Neural progenitor cell (in vitro differentiated cells): ENCODE measurements at regions not wholly inside any gene's neighbourhood (a gene's known extent, or its start where the extent isn't known, plus 50 kb on each side); places are given as distances from the start of the nearest gene placed in this dataset.

Experiments
- DNase-seq: peaks from one replicate; pipeline ENCODE4 v3.0.0-alpha.2; 2016; ENCODE audit warnings: low spot score
- H2AFZ ChIP-seq: fragments of 200-600 bp; sonication (generic); replicated peaks from 2 replicates; pipeline ENCODE4 v1.6.1; 2016; ENCODE audit warnings: antibody characterized with exemption
- H3F3A ChIP-seq: fragments of 200-600 bp; sonication (generic); 2 replicates; pipeline ENCODE4 v1.6.1; 2016; ENCODE audit warnings: antibody characterized with exemption, low read depth
- H3K27ac ChIP-seq: fragments of 200-600 bp; sonication (generic); 2 replicates; pipeline ENCODE4 v1.5.1; 2016; ENCODE audit warnings: mild to moderate bottlenecking
- H3K27me3 ChIP-seq: fragments of 200-600 bp; sonication (generic); 2 replicates; pipeline ENCODE4 v1.6.1; 2016; ENCODE audit warnings: mild to moderate bottlenecking, moderate library complexity
- H3K36me3 ChIP-seq: fragments of 200-600 bp; sonication (generic); 2 replicates; pipeline ENCODE4 v1.5.1; 2016
- H3K4me1 ChIP-seq: fragments of 200-600 bp; sonication (generic); 2 replicates; pipeline ENCODE4 v1.6.1; 2016; ENCODE audit warnings: mixed run types
- H3K4me2 ChIP-seq: fragments of 200-600 bp; sonication (generic); 2 replicates; pipeline ENCODE4 v1.6.1; 2016
- H3K4me3 ChIP-seq: fragments of 200-600 bp; sonication (generic); 2 replicates; pipeline ENCODE4 v1.5.1; 2016
- H3K79me2 ChIP-seq: fragments of 200-600 bp; sonication (generic); 2 replicates; pipeline ENCODE4 v1.6.1; 2016; ENCODE audit warnings: low read depth
- H3K9ac ChIP-seq: fragments of 200-600 bp; sonication (generic); 2 replicates; pipeline ENCODE4 v1.6.1; 2016
- H3K9me3 ChIP-seq: fragments of 200-600 bp; sonication (generic); 2 replicates; pipeline ENCODE4 v1.5.1; 2016; ENCODE audit warnings: low read depth
- H4K20me1 ChIP-seq: fragments of 200-600 bp; sonication (generic); 2 replicates; pipeline ENCODE4 v1.6.1; 2016; ENCODE audit warnings: low read depth
- H3K27ac Mint-ChIP-seq: 3 replicates; pipeline ENCODE4 v1.8.0; 2021; ENCODE audit warnings: mixed read lengths
- H3K27me3 Mint-ChIP-seq: 2 replicates; pipeline ENCODE4 v1.8.0; 2022; ENCODE audit warnings: low read depth, mild to moderate bottlenecking, inconsistent platforms, moderate library complexity, mixed read lengths; ENCODE audit not compliant: insufficient read depth
- H3K36me3 Mint-ChIP-seq: 3 replicates; pipeline ENCODE4 v1.8.0; 2021; ENCODE audit warnings: mixed read lengths
- H3K4me1 Mint-ChIP-seq: 3 replicates; pipeline ENCODE4 v1.8.0; 2021; ENCODE audit warnings: mixed read lengths
- H3K4me3 Mint-ChIP-seq: 3 replicates; pipeline ENCODE4 v1.8.0; 2021; ENCODE audit warnings: mild to moderate bottlenecking, moderate library complexity, mixed read lengths
- H3K9me3 Mint-ChIP-seq: 3 replicates; pipeline ENCODE4 v1.8.0; 2020; ENCODE audit warnings: mixed read lengths
- CTCF ChIP-seq: fragments of 200-600 bp; sonication (generic); IDR thresholded peaks from 2 replicates; pipeline ENCODE4 v1.5.1; 2017; ENCODE audit warnings: antibody characterized with exemption, mild to moderate bottlenecking
- EZH2 ChIP-seq: fragments of 200-600 bp; sonication (generic); IDR thresholded peaks from 2 replicates; pipeline ENCODE4 v1.6.1; 2017; ENCODE audit warnings: antibody characterized with exemption, mild to moderate bottlenecking, moderate library complexity
- EZH2phosphoT487 ChIP-seq: fragments of 200-600 bp; sonication (generic); IDR thresholded peaks from 2 replicates; pipeline ENCODE4 v1.6.1; 2017; ENCODE audit warnings: antibody characterized with exemption

GRCh38 chr2:190139371-190139770 lies 76.8 kb upstream of the MSTN start:
- no peaks in the 10 kb centered on the region for H3F3A ChIP-seq
- H4K20me1 ChIP-seq = no peaks in the 10 kb centered on the region
- Mint-ChIP-seq H3K36me3 (peaks cover 5% of the 10 kb centered on the region), H3K9me3 (peaks cover 23% of the 10 kb centered on the region), H3K27me3 (no peaks in the 10 kb centered on the region), H3K4me3 (no peak overlapping the region), H3K4me1 (no peaks in the 10 kb centered on the region), H3K27ac (no peak overlapping the region)
- no peak overlapping the region for H3K9ac ChIP-seq
- H3K36me3 ChIP-seq = no peaks in the 10 kb centered on the region
- no peaks in the 10 kb centered on the region for H3K27me3 ChIP-seq
- no peaks in the 10 kb centered on the region for H3K4me1 ChIP-seq
- no peak for DNase-seq
- no peaks in the 10 kb centered on the region for H3K9me3 ChIP-seq
- TF ChIP-seq CTCF = no peak
- no peak for TF ChIP-seq EZH2phosphoT487
- TF ChIP-seq EZH2 = no peak
- H3K4me3 ChIP-seq = no peak overlapping the region
- no peak overlapping the region for H3K4me2 ChIP-seq
- no peak overlapping the region for H2AFZ ChIP-seq
- no peaks in the 10 kb centered on the region for H3K79me2 ChIP-seq
- no peak overlapping the region for H3K27ac ChIP-seq

GRCh38 chr2:190138032-190138431 lies 75.5 kb upstream of the MSTN start:
- Histone ChIP-seq H4K20me1 (no peaks in the 10 kb centered on the region), H3K9me3 (no peaks in the 10 kb centered on the region), H3K4me1 (no peaks in the 10 kb centered on the region), H3K9ac (no peak overlapping the region), H2AFZ (no peak overlapping the region), H3K79me2 (no peaks in the 10 kb centered on the region), H3K27me3 (no peaks in the 10 kb centered on the region), H3K4me3 (no peak overlapping the region), H3F3A (no peaks in the 10 kb centered on the region), H3K27ac (no peak overlapping the region), H3K36me3 (no peaks in the 10 kb centered on the region), H3K4me2 (no peak overlapping the region)
- no peak for TF ChIP-seq CTCF
- TF ChIP-seq EZH2phosphoT487 = no peak
- no peak for TF ChIP-seq EZH2
- Mint-ChIP-seq H3K4me3 (no peak overlapping the region), H3K9me3 (peaks cover 25% of the 10 kb centered on the region), H3K4me1 (no peaks in the 10 kb centered on the region), H3K27me3 (no peaks in the 10 kb centered on the region), H3K36me3 (peaks cover 5% of the 10 kb centered on the region), H3K27ac (no peak overlapping the region)
- no peak for DNase-seq

- no peaks in the 10 kb centered on the region for H3K9me3 ChIP-seq
These were observed 75.0 kb upstream of the MSTN start for GRCh38 chr2:190137561-190137960.

More at GRCh38 chr2:190137561-190137960, 75.0 kb upstream of the MSTN start:
- Mint-ChIP-seq H3K36me3 (peaks cover 5% of the 10 kb centered on the region), H3K27me3 (no peaks in the 10 kb centered on the region), H3K27ac (no peak overlapping the region), H3K4me3 (no peak overlapping the region), H3K4me1 (no peaks in the 10 kb centered on the region), H3K9me3 (peaks cover 26% of the 10 kb centered on the region)
- H2AFZ ChIP-seq = no peak overlapping the region
- no peak overlapping the region for H3K4me2 ChIP-seq
- no peaks in the 10 kb centered on the region for H3K27me3 ChIP-seq
- no peak overlapping the region for H3K9ac ChIP-seq
- no peaks in the 10 kb centered on the region for H4K20me1 ChIP-seq
- no peak for TF ChIP-seq EZH2phosphoT487
- TF ChIP-seq CTCF = no peak
- TF ChIP-seq EZH2 = no peak
- H3K4me3 ChIP-seq = no peak overlapping the region
- H3K79me2 ChIP-seq = no peaks in the 10 kb centered on the region
- DNase-seq = no peak
- H3K36me3 ChIP-seq = no peaks in the 10 kb centered on the region
- no peaks in the 10 kb centered on the region for H3F3A ChIP-seq
- no peak overlapping the region for H3K27ac ChIP-seq
- H3K4me1 ChIP-seq = no peaks in the 10 kb centered on the region
